GM21737 (cell line): ENCODE measurements at regions not wholly inside any gene's neighbourhood (a gene's known extent, or its start where the extent isn't known, plus 50 kb on each side); places are given as distances from the start of the nearest gene placed in this dataset.

Experiments used
- ATAC-seq: cut with Tn5 transposase; IDR thresholded peaks from one replicate; pipeline ENCODE4 v1.9.1; 2021; ENCODE audit warnings: mild to moderate bottlenecking, moderate library complexity; ENCODE audit not compliant: unreplicated experiment

GRCh38 chr14:49396801-49397200 is 189.4 kb downstream of the RPS29 start:
- no peak for ATAC-seq

DNA sequence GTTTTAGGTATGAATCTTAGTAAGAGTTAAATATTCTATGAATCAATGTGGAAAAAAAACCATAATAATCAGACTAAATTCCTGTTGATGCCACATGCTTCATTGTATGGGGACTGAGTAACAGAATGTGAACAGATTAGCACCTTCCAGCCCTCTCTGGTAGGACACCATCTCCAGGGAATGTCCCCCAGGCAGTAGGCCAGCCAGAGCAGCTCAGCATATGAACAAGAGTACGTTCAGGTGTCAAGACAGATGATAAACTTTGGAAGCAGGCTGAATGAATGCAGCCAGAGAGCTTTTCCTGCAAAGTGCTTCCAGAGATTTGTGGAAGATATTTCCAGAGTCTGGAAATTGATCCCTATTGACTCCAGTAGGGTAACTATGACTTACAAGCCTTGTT is 204.4 kb downstream of the RPS29 start:
- no peak for ATAC-seq

GRCh38 chr14:49367696-49368095 is 218.5 kb downstream of the RPS29 start:
- ATAC-seq, result no peak

DNA sequence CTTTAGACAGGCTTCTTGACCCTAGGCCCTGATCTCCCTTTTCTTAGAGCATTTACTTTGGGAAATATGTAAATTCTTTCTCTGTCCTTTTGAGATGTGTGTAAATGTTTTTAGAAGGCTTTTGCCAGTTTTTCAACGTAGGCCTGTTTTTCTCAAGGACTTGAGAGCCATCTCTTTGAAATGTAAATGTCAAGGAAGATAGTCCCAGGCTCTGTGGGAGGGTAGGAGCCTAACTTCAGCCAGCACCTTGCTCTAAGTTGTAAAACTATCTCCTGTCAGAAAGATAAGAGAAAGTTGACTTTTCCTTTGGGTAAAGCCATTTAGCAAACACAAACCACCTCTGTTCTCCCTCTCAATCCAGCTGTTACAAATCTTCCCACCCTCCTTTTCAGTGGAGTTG is 219.8 kb downstream of the RPS29 start:
- ATAC-seq, result no peak

DNA sequence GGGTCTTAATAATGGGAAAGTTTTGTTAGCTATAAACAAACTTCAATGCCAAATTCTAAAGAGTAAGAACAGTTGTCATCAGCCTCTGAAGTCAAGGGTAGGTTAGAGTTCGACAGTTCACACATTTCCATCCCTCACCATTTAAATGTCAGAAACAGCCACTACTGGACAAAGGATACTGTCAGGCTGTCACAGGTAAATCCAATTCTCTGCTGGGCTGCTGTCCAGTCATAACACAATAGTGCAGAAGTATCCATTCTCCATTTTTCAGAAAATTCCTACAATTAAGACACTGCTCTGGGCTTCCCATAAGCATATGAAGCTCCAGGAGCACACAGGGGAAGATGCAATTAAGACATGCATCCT is 221.4 kb downstream of the RPS29 start:
- ATAC-seq, result no peak

- no peak for ATAC-seq
Measured at GRCh38 chr14:49363821-49364751, 222.1 kb downstream of the RPS29 start.

GRCh38 chr14:49362916-49363315 is 223.3 kb downstream of the RPS29 start:
- ATAC-seq, result no peak

GRCh38 chr14:49339130-49339529 is 247.1 kb downstream of the RPS29 start:
- ATAC-seq, result no peak

DNA sequence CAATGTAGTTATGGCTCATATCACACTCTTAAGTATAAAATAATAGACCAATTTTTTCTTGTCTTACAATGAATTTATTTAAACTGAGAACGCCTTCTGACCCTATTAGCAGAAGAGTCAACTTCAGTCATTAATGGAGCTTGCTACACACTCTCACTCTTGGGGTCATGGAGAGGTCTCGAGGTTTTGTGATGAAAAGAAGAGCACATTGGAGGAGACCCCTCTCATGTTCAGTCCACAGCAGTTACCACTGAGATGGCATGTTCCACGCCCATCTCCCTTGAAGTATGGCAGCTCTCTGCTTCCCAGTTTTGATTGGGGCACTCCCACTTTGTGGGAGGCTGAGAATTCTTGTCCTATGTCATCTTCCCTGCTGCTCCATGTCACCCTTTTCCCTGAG is 266.4 kb downstream of the RPS29 start:
- ATAC-seq, result no peak

- ATAC-seq, result no peak
Measured at GRCh38 chr14:49315570-49315969, 270.6 kb downstream of the RPS29 start.

DNA sequence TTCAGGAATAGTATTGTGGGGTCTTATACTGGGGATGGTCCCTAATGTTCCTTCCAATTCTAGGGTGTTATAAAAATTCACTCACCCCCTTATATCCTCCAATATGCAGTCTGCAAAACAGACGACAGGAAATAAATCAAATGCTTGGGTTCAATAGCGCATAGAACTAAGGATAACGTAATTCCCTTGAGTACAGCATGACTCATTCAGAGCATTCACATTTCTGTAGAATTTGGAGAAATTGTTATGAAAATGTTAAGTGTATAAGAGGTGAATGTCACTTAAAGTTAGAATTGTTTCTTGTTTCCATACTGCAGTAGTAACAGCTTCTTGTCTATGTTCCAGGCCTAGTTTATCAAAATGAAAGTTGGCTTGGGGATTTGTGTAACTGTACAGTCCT is 271.4 kb downstream of the RPS29 start:
- ATAC-seq, result no peak

GRCh38 chr14:49313108-49313507 is 273.1 kb downstream of the RPS29 start:
- ATAC-seq, result no peak

DNA sequence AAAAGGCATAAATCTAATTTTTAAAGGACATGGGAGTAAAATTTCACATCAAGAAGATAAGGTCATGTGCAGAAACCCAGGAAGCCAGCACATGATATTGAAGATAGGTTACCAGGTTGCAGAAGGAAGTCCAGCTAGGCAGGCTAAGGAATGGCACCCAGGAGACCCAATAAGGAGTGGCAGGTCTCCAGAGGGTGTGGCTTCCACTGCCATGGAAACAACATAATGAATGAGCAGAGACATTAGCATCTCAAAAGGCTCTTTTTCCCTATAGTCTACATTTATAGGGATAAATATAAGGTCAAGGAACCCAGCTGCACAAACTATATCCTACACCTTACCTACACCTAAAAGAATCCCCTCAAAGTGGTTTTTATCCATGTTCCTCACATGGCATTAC is 275.9 kb downstream of the RPS29 start:
- no peak for ATAC-seq

DNA sequence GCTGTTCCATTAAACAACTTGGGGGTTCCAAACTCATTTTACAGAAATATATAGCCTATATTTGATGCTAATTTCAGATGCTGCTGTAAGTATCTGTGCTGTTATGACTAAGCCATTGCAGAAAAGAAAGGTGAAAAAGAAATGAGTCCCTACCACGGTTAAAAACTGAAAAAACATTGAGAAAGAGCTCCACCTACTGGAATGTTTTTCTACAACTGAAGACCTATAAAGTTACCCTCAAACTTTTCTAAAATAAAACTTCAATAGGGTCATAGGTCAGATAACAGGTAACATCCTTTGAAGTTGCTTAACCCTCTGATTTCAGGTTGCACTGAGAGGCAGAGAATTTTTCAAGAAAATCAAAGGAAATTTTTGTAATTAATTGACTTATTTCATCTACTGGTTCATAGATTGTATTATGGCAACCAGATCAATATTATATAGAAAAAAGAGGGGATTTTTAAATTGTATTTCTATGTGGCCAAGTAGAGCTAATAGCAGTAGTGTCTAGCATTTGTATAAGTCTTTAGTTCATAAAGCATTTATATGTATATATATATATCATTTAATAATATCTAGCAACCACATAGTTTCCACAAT is 279.9 kb downstream of the RPS29 start:
- no peak for ATAC-seq

- no peak for ATAC-seq
Measured at GRCh38 chr14:49303946-49304516, 282.1 kb downstream of the RPS29 start.

GRCh38 chr14:49297102-49297501 is 289.1 kb downstream of the RPS29 start:
- no peak for ATAC-seq

GRCh38 chr14:49294621-49295148 is 291.5 kb downstream of the RPS29 start:
- no peak for ATAC-seq

DNA sequence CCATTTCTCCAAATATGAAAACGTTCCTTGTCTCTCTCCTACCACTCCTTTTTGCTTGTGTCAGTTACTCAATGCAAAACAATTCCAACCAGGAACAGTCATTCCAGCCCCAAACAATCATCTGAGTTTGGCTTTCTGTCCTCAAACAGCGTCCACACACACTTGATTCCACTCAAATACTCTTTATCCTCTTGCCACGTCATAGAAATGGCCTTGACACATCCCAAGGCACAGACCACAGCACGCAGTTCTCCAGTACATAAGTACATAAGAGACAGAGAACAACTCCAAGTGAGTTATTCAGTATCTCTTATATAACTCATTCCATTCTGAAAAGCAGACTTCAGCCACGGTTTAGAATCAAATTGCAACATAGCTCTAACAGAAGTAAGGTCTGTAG is 299.2 kb downstream of the RPS29 start:
- no peak for ATAC-seq

GRCh38 chr14:49286257-49286983 is 299.8 kb downstream of the RPS29 start:
- no peak for ATAC-seq

DNA sequence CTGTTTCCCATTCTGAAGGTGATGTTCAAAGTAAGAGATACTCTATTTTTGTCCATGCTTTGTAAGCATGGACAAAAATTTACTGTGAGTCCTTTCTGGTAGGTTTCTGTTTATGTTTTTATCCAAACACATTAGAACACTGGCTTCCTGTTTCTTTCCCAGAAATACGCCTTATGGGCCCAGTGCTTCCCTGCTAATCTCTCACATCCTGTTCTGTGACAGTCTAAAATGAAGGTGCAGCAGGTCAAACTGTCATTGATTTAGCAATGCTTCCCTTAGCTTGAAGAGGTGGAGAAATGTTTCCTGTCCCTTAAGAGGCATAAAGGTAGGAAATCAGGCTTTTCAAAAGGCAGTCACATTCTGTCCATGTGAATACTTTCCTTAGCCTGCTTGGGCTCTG is 305.6 kb downstream of the RPS29 start:
- ATAC-seq, result no peak

DNA sequence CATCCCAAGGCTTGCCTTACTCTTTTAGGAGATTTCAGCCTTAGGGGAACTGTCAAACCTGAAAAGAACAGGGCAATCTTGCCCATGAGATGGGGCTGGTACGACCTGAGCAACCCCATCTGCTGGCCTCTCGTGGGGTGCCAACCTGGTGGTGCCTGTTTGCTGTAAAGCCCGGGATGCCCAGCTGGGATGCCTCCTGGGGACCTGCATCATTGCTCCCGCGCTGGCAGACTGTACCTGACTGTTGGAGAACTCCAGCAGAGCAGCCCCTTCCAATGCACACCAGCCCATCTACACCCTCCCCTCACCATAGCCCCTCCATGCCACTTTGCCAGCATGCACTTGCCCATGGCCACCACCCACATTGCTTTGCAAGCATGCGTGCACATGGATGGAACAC is 335.7 kb downstream of the RPS29 start:
- ATAC-seq, result no peak
